GM21515 (cell line): ENCODE measurements at regions not wholly inside any gene's neighbourhood (a gene's known extent, or its start where the extent isn't known, plus 50 kb on each side); places are given as distances from the start of the nearest gene placed in this dataset.
A peak's percentile ranks its signal among the peaks of the same experiment; 100 is the strongest.
"Not testable (repeated sequence)": the region's sequence is repeated elsewhere in the genome, so short reads cannot be mapped to it uniquely, and the experiment has no call there.

Source experiments
- ATAC-seq: cut with Tn5 transposase; IDR thresholded peaks from one replicate; pipeline ENCODE4 v1.9.1; 2021; ENCODE audit not compliant: unreplicated experiment

GRCh38 chr1:184858288-184858687 is 103.6 kb upstream of the EDEM3 start:
- no peak for ATAC-seq

- ATAC-seq: no peak
Observed at GRCh38 chr1:184854496-184855140, 100.0 kb upstream of the EDEM3 start.

GRCh38 chr1:184854036-184854435 is 99.4 kb upstream of the EDEM3 start:
- no peak for ATAC-seq

- ATAC-seq: no peak
Observed at GRCh38 chr1:184851822-184852746, 97.4 kb upstream of the EDEM3 start.

GRCh38 chr1:184843732-184844495 is 89.3 kb upstream of the EDEM3 start:
- ATAC-seq: peak; percentile 100

- ATAC-seq: no peak
Observed at GRCh38 chr1:184840596-184840995, 85.9 kb upstream of the EDEM3 start.

- ATAC-seq: no peak
Observed at GRCh38 chr1:184838504-184838951, 83.9 kb upstream of the EDEM3 start.

GRCh38 chr1:184836934-184837895 is 82.6 kb upstream of the EDEM3 start:
- ATAC-seq: no peak

GRCh38 chr1:184836141-184836540 is 81.5 kb upstream of the EDEM3 start:
- ATAC-seq: no peak

- not testable (repeated sequence) for ATAC-seq
Observed at GRCh38 chr1:184833994-184834393, 79.3 kb upstream of the EDEM3 start.

GRCh38 chr1:184832517-184832916 is 77.9 kb upstream of the EDEM3 start:
- ATAC-seq: no peak

- not testable (repeated sequence) for ATAC-seq
Observed at GRCh38 chr1:184829496-184829895, 74.8 kb upstream of the EDEM3 start.

- no peak for ATAC-seq
Observed at GRCh38 chr1:184828369-184828717, 73.7 kb upstream of the EDEM3 start.

- no peak for ATAC-seq
Observed at GRCh38 chr1:184827600-184828368, 73.1 kb upstream of the EDEM3 start.

- ATAC-seq: no peak
Observed at GRCh38 chr1:184826001-184826400, 71.3 kb upstream of the EDEM3 start.

- no peak for ATAC-seq
Observed at GRCh38 chr1:184825571-184825970, 70.9 kb upstream of the EDEM3 start.

GRCh38 chr1:184824691-184825323 is 70.1 kb upstream of the EDEM3 start:
- ATAC-seq: no peak

GRCh38 chr1:184823080-184823479 is 68.4 kb upstream of the EDEM3 start:
- no peak for ATAC-seq

GRCh38 chr1:184822267-184822666 is 67.6 kb upstream of the EDEM3 start:
- ATAC-seq: no peak
